Activated CD4-positive, CD25-positive, alpha-beta regulatory T cell (primary cell): ENCODE measurements at regions not wholly inside any gene's neighbourhood (a gene's known extent, or its start where the extent isn't known, plus 50 kb on each side); places are given as distances from the start of the nearest gene placed in this dataset.

Experiments
- DNase-seq, 4 experiments: peaks; one replicate each; lab custom pipeline; 2025; lab: John Stamatoyannopoulos, UW

GRCh38 chr5:158297002-158297527 lies 438.1 kb upstream of the CLINT1 start:
- no peak for DNase-seq

DNA sequence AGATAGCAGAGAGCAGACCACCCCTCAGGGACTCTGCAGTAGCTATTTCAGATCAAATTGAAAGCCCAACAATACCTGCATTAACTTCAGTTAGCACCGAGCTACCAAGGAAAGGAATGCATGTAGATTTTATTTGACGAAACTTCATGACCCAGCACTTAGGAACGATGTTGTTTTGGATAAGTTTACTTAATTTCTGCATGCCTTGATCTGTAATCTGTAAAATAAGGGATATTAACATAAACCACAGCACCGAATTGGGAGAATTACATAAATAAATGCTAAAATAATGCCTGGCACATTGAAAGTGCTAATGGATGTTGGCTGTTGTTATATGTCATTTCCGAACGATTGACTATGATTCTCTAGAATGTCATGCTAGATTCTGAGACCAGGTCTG lies 435.8 kb upstream of the CLINT1 start:
- DNase-seq, result no peak

DNA sequence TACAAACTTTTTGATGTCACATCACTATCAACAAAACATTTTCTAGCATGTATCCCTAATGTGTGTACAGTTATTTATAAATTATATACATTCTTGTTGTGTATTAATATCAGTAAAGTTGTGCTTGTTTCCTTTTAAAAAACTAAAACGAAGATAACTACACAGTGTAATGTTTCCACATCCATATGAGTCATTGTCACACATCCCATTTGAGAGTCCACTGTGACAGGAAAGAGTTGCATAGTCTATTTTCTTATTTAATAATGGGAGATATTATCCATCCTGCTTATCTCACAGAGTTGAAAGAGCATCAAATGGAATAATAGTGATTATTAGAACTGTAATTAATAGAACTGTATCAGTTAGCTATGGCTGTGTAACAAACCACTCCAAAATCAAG lies 434.0 kb upstream of the CLINT1 start:
- no peak for DNase-seq

DNA sequence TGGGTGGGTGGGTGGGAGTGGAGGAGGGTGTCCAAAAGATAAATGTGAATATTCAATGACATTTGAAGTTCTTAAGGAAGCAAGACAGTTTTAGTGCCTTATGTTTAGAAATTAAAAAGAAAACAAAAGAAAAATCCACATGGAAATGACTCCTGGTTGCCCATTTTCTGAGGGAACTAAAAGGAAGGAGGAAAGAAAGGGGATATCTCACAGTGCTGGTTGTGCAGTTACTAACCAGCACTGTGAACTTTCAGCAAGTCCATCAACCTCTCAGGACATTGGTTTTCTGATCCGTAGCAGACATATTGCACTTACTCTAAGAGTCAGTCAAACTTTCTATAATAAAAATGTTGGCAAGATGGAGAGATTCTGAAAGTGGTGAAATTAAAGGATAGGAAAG lies 431.0 kb upstream of the CLINT1 start:
- no peak for DNase-seq

DNA sequence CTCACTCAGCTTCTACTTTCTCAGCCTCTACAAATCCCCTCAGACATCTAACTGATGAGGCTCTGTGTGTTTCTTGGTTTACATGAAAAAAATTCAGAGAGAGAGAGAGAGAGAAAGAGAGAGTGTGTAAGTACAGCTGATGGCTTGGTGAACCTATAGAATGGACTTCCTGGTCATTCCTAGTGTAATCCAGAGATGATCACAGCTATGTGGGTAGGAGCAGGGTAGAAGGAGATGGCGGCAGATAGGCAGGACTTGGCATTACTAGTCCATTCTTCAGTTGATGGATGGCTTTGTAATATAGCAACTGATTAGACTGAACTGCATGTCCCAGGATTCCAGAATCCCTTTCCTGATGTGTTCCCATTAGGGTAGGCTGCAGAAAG lies 429.3 kb upstream of the CLINT1 start:
- no peak for DNase-seq

GRCh38 chr5:158287643-158288271 lies 428.8 kb upstream of the CLINT1 start:
- DNase-seq, result no peak

GRCh38 chr5:158286827-158287226 lies 427.9 kb upstream of the CLINT1 start:
- no peak for DNase-seq

GRCh38 chr5:158285698-158286097 lies 426.8 kb upstream of the CLINT1 start:
- DNase-seq, result no peak

DNA sequence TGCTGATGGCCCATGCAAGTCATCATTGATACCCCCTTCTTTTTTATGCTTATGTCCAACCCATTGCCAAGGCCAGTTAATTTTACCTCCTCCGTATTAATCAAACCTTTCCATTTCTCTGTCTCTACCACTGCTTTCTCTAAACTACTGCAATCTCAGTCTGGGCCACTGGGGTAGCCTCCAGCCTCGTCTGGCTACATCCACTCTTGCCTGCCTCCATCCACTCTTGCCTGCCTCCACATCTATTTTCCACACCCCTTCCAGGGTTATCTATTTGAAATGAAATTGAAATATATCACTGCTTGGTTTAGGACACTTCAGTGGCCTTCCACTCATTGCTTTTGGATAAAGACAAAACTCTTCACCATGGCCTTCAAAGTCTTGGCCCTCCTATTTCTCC lies 425.3 kb upstream of the CLINT1 start:
- no peak for DNase-seq

DNA sequence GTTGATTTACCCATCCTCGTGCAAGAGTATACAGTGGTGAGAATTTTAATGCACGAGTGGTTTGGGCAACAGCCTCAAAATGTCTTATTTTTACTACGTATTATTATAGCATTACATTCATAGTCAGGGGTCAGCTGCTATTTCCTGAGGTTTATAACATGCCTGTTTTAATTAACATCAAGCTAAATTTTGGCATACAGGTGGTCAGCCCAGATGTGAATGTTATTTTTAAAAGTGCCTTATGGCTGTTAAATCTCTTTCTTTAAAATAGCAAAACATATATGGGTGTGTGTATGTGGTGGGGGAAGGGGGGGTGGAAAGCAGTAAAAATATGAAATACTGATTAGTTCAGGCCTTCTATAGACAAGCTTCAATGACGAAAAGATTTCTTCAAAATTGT lies 424.5 kb upstream of the CLINT1 start:
- no peak for DNase-seq

- DNase-seq, result no peak
Observed at GRCh38 chr5:158278216-158278925, 419.4 kb upstream of the CLINT1 start.

- no peak for DNase-seq
Observed at GRCh38 chr5:158277276-158277675, 418.3 kb upstream of the CLINT1 start.

GRCh38 chr5:158276692-158277091 lies 417.7 kb upstream of the CLINT1 start:
- DNase-seq, result no peak

GRCh38 chr5:158275511-158275910 lies 416.6 kb upstream of the CLINT1 start:
- no peak for DNase-seq

DNA sequence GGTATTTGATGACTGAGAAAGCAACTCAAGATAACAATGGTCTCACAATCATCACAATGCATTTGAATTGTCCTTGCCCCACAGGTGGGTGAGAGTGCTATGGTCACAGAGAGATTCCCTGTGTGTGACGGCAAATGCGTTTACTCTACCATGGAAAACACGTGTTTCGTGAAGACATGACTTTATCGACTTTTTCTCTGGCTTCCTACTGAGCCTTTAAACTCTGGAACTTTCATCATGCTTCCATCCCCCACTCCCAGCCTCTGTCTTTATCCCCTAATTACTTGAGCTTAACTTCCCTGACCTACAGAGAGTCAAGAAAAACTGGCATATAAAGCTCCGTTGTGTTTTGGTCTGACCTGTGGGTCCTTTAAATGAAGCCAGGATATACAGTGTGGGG lies 414.1 kb upstream of the CLINT1 start:
- DNase-seq, result no peak

GRCh38 chr5:158272409-158272808 lies 413.5 kb upstream of the CLINT1 start:
- DNase-seq, result no peak

DNA sequence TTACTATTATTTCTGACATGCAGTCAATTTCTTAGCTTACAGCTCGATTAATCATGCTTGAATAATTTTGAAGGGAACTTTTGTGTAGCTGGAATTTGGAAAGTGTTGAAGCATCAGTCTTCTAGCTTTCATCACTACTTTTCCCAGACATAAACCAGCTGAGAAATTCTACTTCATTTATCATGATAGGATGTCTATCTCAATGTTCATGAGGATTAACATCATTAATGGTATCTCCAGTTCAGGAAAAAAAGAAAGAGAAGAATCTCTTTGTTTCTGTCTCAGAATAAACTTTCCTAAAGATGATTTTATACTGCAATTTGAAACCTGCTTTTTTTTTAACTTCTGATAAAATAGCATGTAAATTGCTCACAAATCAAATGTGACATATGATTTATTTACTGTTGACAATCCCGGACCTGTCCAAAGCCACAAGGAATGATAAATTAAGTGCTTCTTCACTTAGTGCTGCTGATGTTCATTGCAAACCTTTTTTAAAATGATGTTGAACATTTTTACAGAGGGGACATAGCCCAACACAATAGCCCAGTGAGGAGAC lies 412.1 kb upstream of the CLINT1 start:
- no peak for DNase-seq

GRCh38 chr5:158268286-158268685 lies 409.3 kb upstream of the CLINT1 start:
- no peak for DNase-seq

- DNase-seq, result no peak
Observed at GRCh38 chr5:158267228-158267627, 408.3 kb upstream of the CLINT1 start.

- DNase-seq, result no peak
Observed at GRCh38 chr5:158265931-158266700, 407.2 kb upstream of the CLINT1 start.

- DNase-seq, result no peak
Observed at GRCh38 chr5:158265346-158265745, 406.4 kb upstream of the CLINT1 start.

DNA sequence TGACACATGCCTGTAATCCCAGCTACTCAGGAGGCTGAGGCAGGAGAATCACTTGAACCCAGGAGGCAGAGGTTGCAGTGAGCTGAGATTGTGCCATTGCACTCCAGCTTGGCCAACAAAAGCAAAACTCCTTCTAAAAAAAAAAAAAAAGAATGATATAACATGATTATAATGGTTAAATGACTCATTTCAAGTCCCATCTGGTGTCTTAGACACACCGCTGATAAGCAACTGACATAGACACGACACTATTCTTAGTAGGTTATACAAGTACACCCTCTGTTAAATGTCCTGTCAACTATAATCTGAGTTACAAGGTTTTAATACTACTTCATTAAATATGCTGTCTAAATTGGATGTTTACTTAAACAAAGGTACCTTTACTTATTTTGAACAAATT lies 405.3 kb upstream of the CLINT1 start:
- DNase-seq, result no peak
